GM12872 (cell line): ENCODE measurements at regions not wholly inside any gene's neighbourhood (a gene's known extent, or its start where the extent isn't known, plus 50 kb on each side); places are given as distances from the start of the nearest gene placed in this dataset.

ENCODE experiments used
- TF ChIP-seq, protein P1 (sequence below): IDR thresholded peaks from 3 replicates; pipeline ENCODE4 v1.5.1; 2011; ENCODE audit warnings: low read depth, mild to moderate bottlenecking, low read length, moderate library complexity; ENCODE audit not compliant: insufficient read depth

DNA sequence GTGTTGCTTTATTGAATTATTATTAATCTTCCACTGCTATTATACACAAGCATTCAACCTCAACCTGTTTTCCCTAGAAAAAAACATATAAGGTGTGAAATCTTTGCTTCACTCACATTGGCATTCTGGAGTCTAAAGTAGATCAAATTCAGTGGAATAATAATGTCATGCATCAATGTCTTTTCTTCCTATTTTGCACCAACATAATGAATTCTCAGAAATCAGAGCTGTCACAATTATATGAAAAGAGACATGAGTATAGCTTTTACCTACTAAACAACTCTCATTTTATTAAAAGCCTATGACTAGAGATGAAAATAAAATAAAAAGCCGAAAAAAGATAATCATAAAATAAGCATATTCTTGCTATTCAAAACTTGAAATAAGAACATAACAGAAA is 96.3 kb upstream of the QRFPR start:
- TF ChIP-seq, protein P1, sequence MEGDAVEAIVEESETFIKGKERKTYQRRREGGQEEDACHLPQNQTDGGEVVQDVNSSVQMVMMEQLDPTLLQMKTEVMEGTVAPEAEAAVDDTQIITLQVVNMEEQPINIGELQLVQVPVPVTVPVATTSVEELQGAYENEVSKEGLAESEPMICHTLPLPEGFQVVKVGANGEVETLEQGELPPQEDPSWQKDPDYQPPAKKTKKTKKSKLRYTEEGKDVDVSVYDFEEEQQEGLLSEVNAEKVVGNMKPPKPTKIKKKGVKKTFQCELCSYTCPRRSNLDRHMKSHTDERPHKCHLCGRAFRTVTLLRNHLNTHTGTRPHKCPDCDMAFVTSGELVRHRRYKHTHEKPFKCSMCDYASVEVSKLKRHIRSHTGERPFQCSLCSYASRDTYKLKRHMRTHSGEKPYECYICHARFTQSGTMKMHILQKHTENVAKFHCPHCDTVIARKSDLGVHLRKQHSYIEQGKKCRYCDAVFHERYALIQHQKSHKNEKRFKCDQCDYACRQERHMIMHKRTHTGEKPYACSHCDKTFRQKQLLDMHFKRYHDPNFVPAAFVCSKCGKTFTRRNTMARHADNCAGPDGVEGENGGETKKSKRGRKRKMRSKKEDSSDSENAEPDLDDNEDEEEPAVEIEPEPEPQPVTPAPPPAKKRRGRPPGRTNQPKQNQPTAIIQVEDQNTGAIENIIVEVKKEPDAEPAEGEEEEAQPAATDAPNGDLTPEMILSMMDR: no peak

DNA sequence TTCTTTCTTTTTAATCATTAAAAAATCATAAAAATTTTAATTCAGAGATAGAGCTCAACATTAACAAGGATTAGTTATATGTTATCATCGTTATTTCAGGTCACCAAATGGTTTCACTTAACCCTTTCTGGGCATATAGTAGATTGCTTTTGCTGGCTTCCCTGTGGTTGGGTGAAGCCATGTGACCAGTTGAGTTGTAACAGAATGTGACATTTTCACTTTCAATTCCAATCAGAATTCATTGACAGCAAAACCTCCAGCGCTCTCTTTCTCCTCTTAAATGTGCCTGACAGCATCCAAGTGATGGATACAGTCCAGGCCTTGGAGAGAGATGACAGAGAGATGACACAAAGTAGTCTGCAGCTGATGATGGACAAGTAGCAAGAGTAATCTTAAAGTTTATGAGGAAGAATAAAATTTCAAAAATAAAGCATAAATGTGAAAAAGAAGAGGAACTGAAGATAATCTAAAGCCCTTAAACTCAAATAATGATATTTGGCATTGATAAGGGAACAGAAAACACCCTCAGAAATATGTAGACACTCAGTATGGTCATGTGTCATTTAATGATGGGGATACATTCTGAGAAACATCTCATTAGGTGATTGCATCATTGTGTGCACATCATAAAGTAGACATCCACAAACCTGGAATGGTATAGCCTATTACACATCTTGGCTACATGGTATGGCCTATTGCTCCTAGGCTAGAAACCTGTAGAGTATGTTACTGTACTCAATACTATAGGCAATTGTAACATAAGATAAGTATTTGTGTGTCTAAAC is 92.3 kb upstream of the QRFPR start:
- TF ChIP-seq, protein P1: no peak

DNA sequence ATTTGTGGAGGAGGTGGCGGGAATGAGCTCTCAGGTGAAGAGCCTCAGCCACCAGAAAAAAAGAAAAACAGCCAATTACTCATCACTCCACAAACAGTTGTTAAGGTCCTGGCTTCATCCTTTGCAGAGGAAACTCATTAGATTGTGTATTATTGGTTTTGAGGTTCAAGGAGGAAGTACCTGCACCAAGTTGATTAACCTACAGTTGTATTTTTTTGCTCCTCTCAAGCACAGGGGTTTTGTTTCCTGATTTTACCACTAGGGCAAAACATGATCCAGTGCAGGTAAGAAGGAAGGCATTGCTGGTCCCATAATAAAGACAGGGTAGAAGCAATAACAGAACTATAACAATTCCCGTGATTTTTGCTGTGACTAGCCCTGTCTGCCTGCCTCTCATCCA is 84.0 kb upstream of the QRFPR start:
- TF ChIP-seq, protein P1: peak; percentile 35; the same call in 1 of the 3 replicates

DNA sequence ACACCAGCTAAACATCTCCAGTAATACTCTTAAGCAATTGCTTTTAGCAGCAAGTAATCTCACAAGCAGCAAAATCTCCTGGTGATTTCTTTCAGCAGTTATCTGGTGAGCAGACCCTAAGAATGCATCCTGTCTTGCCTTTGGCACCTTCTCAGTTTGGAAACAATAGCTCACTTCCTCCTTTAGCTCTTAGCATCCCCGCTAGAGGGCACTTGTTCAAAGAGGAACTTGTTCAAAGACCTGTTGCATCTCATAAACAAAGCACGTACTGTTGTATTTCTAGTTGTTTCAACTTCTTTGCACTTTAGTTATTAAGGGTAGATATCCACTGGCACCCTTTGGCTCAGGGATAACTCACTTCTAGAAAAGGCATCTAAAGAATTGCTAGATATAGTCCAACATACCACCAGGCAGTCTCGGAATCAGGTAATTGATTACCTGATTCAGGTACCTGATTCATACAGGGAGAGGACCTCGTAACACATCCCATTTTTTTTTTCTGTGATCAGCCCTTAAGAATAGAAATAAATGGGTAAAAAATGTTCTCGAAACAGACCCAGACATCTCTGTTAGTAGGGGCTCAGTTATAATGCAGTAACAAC is 81.9 kb upstream of the QRFPR start:
- TF ChIP-seq, protein P1: peak; percentile 83

DNA sequence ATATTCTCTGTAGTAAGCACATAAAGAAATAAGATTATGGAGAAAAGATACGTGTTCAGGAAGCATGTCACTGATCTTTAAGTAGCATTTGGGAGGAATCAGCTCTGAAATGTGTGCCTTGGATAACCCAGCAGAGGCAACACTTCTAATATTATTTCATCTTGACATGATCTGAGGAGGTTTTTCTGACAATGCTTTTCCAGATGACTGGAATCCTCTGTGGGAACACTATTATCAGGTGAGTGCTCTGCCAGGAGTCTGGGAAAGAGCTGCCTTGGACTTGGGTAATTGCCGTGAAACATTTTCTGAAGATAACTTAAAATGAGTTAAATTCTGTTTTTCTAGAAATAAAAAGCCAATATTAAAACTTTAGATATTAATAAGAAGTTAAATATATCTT is 78.2 kb upstream of the QRFPR start:
- TF ChIP-seq, protein P1: no peak

DNA sequence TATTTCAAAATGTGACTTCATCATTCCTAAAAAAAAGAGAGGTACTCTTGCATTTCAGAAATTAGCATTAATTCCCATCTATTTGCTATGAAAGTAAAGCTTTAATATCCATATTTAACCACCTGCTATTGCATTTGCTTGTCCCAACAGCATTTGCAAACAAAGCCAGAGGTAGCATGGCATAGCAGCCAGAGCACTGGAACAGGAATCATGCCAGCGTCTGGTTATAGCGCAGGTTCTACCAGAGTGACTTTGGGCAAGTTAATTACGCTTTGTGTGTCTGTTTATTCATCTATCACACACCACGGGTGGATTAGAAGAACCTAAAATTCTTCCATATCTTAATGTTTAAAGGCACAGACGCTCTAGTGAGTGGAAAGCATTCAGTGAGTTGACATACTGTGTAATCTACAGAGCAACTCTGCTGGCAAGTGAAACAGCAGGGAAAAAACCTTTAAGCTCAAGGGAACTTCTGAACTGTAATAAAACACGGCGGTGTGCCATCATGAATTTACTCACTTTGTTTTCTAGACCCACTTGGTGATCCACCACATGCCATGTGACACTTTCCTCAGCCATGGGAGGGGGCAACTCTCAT is 76.6 kb upstream of the QRFPR start:
- TF ChIP-seq, protein P1: no peak

DNA sequence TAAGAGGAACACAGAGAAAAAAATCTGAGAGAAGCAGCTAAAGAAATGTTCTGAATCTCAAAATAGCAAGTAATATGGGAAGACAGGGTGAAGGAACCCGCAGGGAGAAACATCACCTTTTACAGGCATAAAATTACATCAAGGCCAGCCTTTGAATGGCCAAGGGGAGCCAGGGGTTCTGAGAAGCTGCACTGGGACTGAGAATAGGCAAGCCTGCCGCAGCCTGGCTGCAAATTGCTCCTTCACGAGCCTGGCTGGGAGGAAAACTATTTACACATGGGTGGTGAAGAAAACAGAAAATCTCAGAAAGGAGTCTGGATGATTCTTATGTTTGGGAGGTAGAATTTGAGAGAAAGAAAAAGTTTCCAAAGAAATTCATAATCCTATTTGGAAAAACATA is 74.5 kb upstream of the QRFPR start:
- TF ChIP-seq, protein P1: no peak
